LNCAP (cell line): ENCODE measurements at regions not wholly inside any gene's neighbourhood (a gene's known extent, or its start where the extent isn't known, plus 50 kb on each side); places are given as distances from the start of the nearest gene placed in this dataset.

Experiments
- CTCF ChIP-seq: fragments of 450-650 bp; IDR thresholded peaks from 2 replicates; pipeline ENCODE4 v1.5.1; 2017; ENCODE audit warnings: mild to moderate bottlenecking

GRCh38 chr12:131642101-131642540, 68.8 kb upstream of the SFSWAP start:
- TF ChIP-seq CTCF: no peak

- TF ChIP-seq CTCF: no peak
Measured at GRCh38 chr12:131642771-131643170, 68.1 kb upstream of the SFSWAP start.

DNA sequence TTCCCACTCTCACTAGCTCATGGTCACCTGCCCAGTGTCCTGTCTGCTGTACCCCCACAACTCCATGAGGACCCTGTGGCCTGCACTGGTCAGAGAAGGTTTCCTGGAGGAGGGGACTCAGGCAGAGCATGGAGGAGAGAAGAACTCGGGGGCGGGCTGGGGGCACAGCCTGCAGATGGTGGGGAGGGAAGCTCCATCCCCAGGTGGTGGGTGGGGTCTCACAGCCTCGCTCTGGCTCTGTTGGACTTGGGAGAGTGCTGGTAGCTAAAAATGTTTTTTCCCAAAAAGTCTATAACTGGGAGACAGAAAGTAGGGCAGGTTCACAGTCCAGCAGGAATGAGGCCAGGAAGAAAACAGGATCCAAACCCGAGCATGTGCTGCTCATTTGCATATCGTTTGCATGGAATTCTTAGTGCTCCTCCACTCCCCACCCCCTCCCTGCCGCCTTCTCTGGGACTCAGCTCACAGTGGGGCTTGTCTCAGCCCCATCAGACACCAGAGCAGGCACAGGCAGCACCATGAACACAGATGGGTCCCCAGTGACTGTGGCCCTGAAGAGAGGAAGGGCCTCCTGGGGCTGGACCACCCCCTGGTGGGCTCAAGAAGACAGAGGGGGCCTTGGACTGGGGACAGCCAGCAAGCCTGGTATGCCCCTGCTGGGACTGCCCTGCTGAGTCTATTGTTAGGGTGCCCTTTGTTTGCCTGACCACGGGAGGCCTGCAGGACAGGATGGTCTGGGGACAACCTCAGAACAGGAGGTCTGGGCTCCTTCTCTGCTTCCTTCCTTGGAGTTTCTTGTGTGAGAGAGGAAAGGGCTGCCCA, 67.0 kb upstream of the SFSWAP start:
- no peak for TF ChIP-seq CTCF

DNA sequence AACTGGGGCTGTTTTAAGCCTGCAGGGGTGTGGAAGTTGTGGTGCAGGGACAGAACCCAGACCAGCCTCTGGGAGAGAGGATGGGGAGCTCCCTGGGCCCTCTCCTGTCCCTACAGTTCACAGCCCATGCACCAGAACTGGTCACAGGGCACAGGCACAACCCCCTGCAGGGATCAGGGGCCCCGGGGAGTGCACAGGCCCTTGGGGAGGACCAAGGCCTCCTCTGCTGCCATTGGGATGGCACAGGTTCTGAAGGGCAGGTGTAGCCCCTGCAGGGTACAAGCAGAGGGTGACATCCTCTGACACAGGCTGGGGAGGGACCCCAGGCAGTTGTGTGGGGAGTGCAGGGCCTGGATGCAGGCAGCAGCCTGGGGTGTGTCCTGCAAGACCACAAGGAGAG, 66.4 kb upstream of the SFSWAP start:
- TF ChIP-seq CTCF: no peak

DNA sequence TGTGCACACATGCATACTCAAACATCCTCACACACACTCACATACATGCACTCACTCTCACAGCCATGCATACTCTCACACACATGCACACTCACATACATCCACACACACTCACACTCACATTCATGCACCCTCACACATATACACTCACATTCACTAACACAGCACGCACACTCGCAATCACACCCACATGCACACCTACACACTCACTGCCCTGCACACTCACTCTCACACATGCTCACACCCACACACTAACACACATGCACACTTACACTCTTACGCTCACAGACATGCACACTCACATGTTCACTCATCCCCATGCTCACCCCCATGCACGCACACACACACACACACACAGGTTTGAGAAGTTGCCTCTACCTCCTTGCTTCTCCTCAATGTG, 63.2 kb upstream of the SFSWAP start:
- no peak for TF ChIP-seq CTCF
